Thyroid gland (tissue), 4 donors: ENCODE measurements at regions not wholly inside any gene's neighbourhood (a gene's known extent, or its start where the extent isn't known, plus 50 kb on each side); places are given as distances from the start of the nearest gene placed in this dataset.

Experiments
- CTCF ChIP-seq, 6 experiments: fragments of 200-600 bp in 3 of 6; fragments of 450-650 bp in 3 of 6; sonication (generic) in 3 of 6; IDR thresholded peaks; one replicate each; pipeline ENCODE4 v1.5.1; 2016 to 2019; ENCODE audit warnings: antibody characterized with exemption in 6 of 6, mild to moderate bottlenecking in 2 of 6, inconsistent platforms in 1 of 6, moderate library complexity in 1 of 6
- POLR2A ChIP-seq, 2 donors: fragments of 450-650 bp; IDR thresholded peaks; one replicate each; pipeline ENCODE4 v1.6.1; 2017; ENCODE audit warnings: antibody characterized with exemption in 2 of 2, mild to moderate bottlenecking in 2 of 2, moderate library complexity in 1 of 2

- TF ChIP-seq CTCF (IDR thresholded peaks at IDR 0.05), result no peak
- no peak for TF ChIP-seq POLR2A (IDR thresholded peaks at IDR 0.05)
Measured at GRCh38 chr9:108056805-108057386, 567.3 kb upstream of the KLF4 start.
